ENCODE measurements at regions not wholly inside any gene's neighbourhood (a gene's known extent, or its start where the extent isn't known, plus 50 kb on each side); places are given as distances from the start of the nearest gene placed in this dataset.

- Histone ChIP-seq H3K36me3 (no peaks in the 10 kb centered on the region), H3K4me3 (no peak overlapping the region), H3K9me3 (peaks cover 0 to 17% (median 0%) of the 10 kb centered on the region in 12 donors), H3K4me1 (no peaks in the 10 kb centered on the region), H3K27ac (no peak overlapping the region), H3K27me3 (no peaks in the 10 kb centered on the region)
- 63 to 75% (median 68%) methylated on average over 3 of the region's 3 CpGs for WGBS, 4 donors
- ATAC-seq (no peak), DNase-seq (no peak)
- intact Hi-C loops (cut with DNase I), result no loop called here
- no peak for TF ChIP-seq POLR2A (IDR thresholded peaks at IDR 0.05)
Observed at GRCh38 chrX:99782516-99783040, 627.5 kb downstream of the PCDH19 start.

GRCh38 chrX:99777912-99778311 lies 632.2 kb downstream of the PCDH19 start:
- intact Hi-C loops (cut with DNase I), result no loop called here
- Histone ChIP-seq H3K27me3 (no peaks in the 10 kb centered on the region), H3K27ac (no peak overlapping the region), H3K9me3 (peaks cover 0 to 4% (median 0%) of the 10 kb centered on the region in 12 donors), H3K4me1 (no peaks in the 10 kb centered on the region), H3K4me3 (no peak overlapping the region), H3K36me3 (no peaks in the 10 kb centered on the region)
- DNase-seq (no peak), ATAC-seq (no peak)
- TF ChIP-seq POLR2A (IDR thresholded peaks at IDR 0.05) (no peak), CTCF (IDR thresholded peaks at IDR 0.05) (no peak)
- WGBS, 4 donors, result 59 to 67% (median 64%) methylated on average over 1 of the region's 1 CpG

- 64 to 76% (median 74%) methylated on average over 3 of the region's 3 CpGs for WGBS, 4 donors
Observed at GRCh38 chrX:99761731-99762130, 648.3 kb downstream of the PCDH19 start.

GRCh38 chrX:99752776-99753175 lies 657.3 kb downstream of the PCDH19 start:
- DNase-seq (no peak), ATAC-seq (no peak)
- Histone ChIP-seq H3K9me3 (peaks cover 0 to 8% (median 0%) of the 10 kb centered on the region in 12 donors), H3K27ac (no peak overlapping the region), H3K36me3 (no peaks in the 10 kb centered on the region), H3K4me3 (no peak overlapping the region), H3K27me3 (no peaks in the 10 kb centered on the region), H3K4me1 (no peaks in the 10 kb centered on the region)
- WGBS, 4 donors, result 59 to 69% (median 61%) methylated on average over 4 of the region's 4 CpGs
- intact Hi-C loops (cut with DNase I), result no loop called here
- TF ChIP-seq POLR2A (IDR thresholded peaks at IDR 0.05), result no peak
- no peak for TF ChIP-seq CTCF (IDR thresholded peaks at IDR 0.05)

More at GRCh38 chrX:99761731-99762130, 648.3 kb downstream of the PCDH19 start:
- Histone ChIP-seq H3K27me3 (peaks cover 0 to 5% (median 0%) of the 10 kb centered on the region in 9 donors), H3K4me1 (no peaks in the 10 kb centered on the region), H3K4me3 (no peak overlapping the region), H3K9me3 (peaks cover 0 to 19% (median 0%) of the 10 kb centered on the region in 12 donors), H3K36me3 (no peaks in the 10 kb centered on the region), H3K27ac (no peak overlapping the region)
- ATAC-seq (no peak), DNase-seq (no peak)
- TF ChIP-seq POLR2A (IDR thresholded peaks at IDR 0.05) (no peak), CTCF (IDR thresholded peaks at IDR 0.05) (no peak)
- intact Hi-C loops (cut with DNase I), result no loop called here

- 80 to 88% (median 82%) methylated on average over 1 of the region's 1 CpG for WGBS, 4 donors
- Histone ChIP-seq H3K4me3 (no peak overlapping the region), H3K27ac (no peak overlapping the region), H3K27me3 (no peaks in the 10 kb centered on the region), H3K4me1 (no peaks in the 10 kb centered on the region), H3K36me3 (no peaks in the 10 kb centered on the region), H3K9me3 (peaks cover 0 to 8% (median 0%) of the 10 kb centered on the region in 12 donors)
- ATAC-seq, result no peak
- intact Hi-C loops (cut with DNase I), result no loop called here
- no peak for TF ChIP-seq POLR2A (IDR thresholded peaks at IDR 0.05)
- no peak for TF ChIP-seq CTCF (IDR thresholded peaks at IDR 0.05)
- DNase-seq, result no peak
Observed at GRCh38 chrX:99750721-99751120, 659.4 kb downstream of the PCDH19 start.
